ENCODE measurements at regions not wholly inside any gene's neighbourhood (a gene's known extent, or its start where the extent isn't known, plus 50 kb on each side); places are given as distances from the start of the nearest gene placed in this dataset.

DNA sequence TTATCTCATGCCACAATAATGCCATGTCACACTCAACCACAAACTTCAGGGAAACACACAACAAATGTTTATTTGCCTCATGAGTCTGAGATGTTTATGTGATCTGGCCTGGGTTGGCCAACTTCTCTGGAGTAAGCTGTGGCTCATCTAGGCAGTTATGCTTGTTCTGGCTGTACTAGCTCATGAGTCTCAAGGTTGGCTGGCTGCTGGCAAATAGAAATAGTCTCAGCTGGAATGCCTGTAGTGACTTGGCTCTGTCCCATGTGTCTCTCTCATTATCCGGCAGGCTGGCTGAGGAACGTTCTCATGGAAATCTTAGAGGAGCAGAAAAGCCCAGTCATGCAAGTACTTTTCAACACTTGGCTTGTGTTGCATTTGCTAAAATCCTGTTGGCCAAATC lies 234.9 kb upstream of the CDH2 start:
- 88% methylated on average over 2 of the region's 2 CpGs; no CpG with 5 or more reads in 1 of the 2 experiments for WGBS, 2 experiments (ENCODE audit: extremely low coverage in 1 of 2, insufficient coverage in 1 of 2, insufficient read length in 1 of 2, insufficient replicate concordance in 2 of 2, low coverage in 1 of 2, low lambda C conversion rate in 2 of 2, missing lambda C conversion rate in 1 of 2)
- H4K91ac ChIP-seq (replicated peaks; ENCODE audit: insufficient read length, low read length) = no peak overlapping the region
- TF ChIP-seq CEBPB (IDR thresholded peaks at IDR 0.05; ENCODE audit: low read depth, low read length) (no peak), NANOG (IDR thresholded peaks at IDR 0.05; ENCODE audit: insufficient read depth, low read depth, low read length, poor library complexity, severe bottlenecking) (no peak), CREB1 (IDR thresholded peaks at IDR 0.05) (no peak), RFX5 (IDR thresholded peaks at IDR 0.05; ENCODE audit: borderline replicate concordance, low read depth, low read length) (no peak), SIRT6 (IDR thresholded peaks at IDR 0.05; ENCODE audit: low read length) (no peak), BCL11A (IDR thresholded peaks at IDR 0.05; ENCODE audit: low read depth in 2 of 2, low read length in 2 of 2) (no peak), NRF1 (IDR thresholded peaks at IDR 0.05; ENCODE audit: low read depth, low read length) (no peak), SP2 (IDR thresholded peaks at IDR 0.05; ENCODE audit: low read length) (no peak), KDM5A (IDR thresholded peaks at IDR 0.05; ENCODE audit: low read length) (no peak), SAP30 (IDR thresholded peaks at IDR 0.05; ENCODE audit: insufficient read depth, insufficient replicate concordance, low read length) (no peak), SP4 (IDR thresholded peaks at IDR 0.05; ENCODE audit: low read length) (no peak), SRF (IDR thresholded peaks at IDR 0.05; ENCODE audit: low read depth, low read length) (no peak), TAF7 (optimal IDR thresholded peaks at IDR 0.05; ENCODE audit: borderline replicate concordance, low read depth, low read length) (no peak), CHD2 (IDR thresholded peaks at IDR 0.05; ENCODE audit: low read length) (no peak), BRCA1 (IDR thresholded peaks at IDR 0.05; ENCODE audit: low read depth, low read length) (no peak), EZH2 (IDR thresholded peaks at IDR 0.05; ENCODE audit: low read depth, low read length, severe bottlenecking) (no peak)
- TF ChIP-seq, protein P1, sequence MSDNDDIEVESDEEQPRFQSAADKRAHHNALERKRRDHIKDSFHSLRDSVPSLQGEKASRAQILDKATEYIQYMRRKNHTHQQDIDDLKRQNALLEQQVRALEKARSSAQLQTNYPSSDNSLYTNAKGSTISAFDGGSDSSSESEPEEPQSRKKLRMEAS (IDR thresholded peaks at IDR 0.05) = no peak

More for the DNA sequence above, 234.9 kb upstream of the CDH2 start:
- Histone ChIP-seq H2AFZ (ENCODE audit: low read length) (no peak overlapping the region), H3K79me1 (ENCODE audit: low read depth, low read length) (no peaks in the 10 kb centered on the region), H4K5ac (ENCODE audit: insufficient read length, low read depth, low read length) (no peak overlapping the region), H4K20me1 (replicated peaks in 1 of 2; ENCODE audit: control insufficient read depth in 1 of 2, insufficient read depth in 2 of 2, low read length in 2 of 2) (no peaks in the 10 kb centered on the region), H2BK12ac (ENCODE audit: low read depth, low read length) (no peak overlapping the region), H3K79me2 (ENCODE audit: control insufficient read depth in 1 of 2, insufficient read depth in 2 of 2, low read length in 2 of 2) (no peaks in the 10 kb centered on the region), H2BK120ac (replicated peaks; ENCODE audit: low read depth, low read length) (no peak overlapping the region), H2BK20ac (ENCODE audit: low read length) (no peak overlapping the region), H2BK5ac (ENCODE audit: low read depth, low read length) (no peak overlapping the region), H3K27ac (ENCODE audit: low read depth, low read length) (no peak overlapping the region), H3K14ac (ENCODE audit: insufficient read length) (no peak overlapping the region), H3K4me3 (ENCODE audit: extremely low read depth in 1 of 4, insufficient read depth in 2 of 4, low read depth in 3 of 4, low read length in 4 of 4) (no peak overlapping the region), H3K23ac (ENCODE audit: insufficient read length) (no peak overlapping the region), H4K8ac (ENCODE audit: extremely low read depth, insufficient read depth, low read length) (no peak overlapping the region), H3K4me1 (replicated peaks in 1 of 4; ENCODE audit: control insufficient read depth in 3 of 4, insufficient read depth in 4 of 4, low read length in 3 of 4) (no peaks in the 10 kb centered on the region), H2AK5ac (ENCODE audit: low read depth, low read length) (no peak overlapping the region), H3K23me2 (ENCODE audit: low read depth, low read length) (no peaks in the 10 kb centered on the region), H3K4me2 (ENCODE audit: insufficient read depth in 1 of 2, low read depth in 2 of 2, low read length in 2 of 2) (no peak overlapping the region), H3K36me3 (ENCODE audit: control insufficient read depth in 2 of 4, insufficient read depth in 4 of 4, low read length in 3 of 4) (no peaks in the 10 kb centered on the region), H3K56ac (replicated peaks; ENCODE audit: insufficient read length, low read depth, low read length) (no peak overlapping the region), H2BK15ac (ENCODE audit: low read length) (no peak overlapping the region), H3K9me3 (ENCODE audit: insufficient read depth in 2 of 2, low read depth in 1 of 2, low read length in 1 of 2) (no peaks in the 10 kb centered on the region), H3K9ac (replicated peaks in 1 of 4; ENCODE audit: extremely low read depth in 1 of 4, low read depth in 3 of 4, low read length in 3 of 4) (no peak overlapping the region), H3K27me3 (replicated peaks in 1 of 4; ENCODE audit: control insufficient read depth in 3 of 4, extremely low read depth in 1 of 4, insufficient read depth in 3 of 4, low read length in 3 of 4) (no peaks in the 10 kb centered on the region), H3K4ac (replicated peaks; ENCODE audit: insufficient read length, low read depth, low read length) (no peak overlapping the region), H3K18ac (ENCODE audit: extremely low read depth, low read length) (no peak overlapping the region)
- ChIA-PET POLR2A (ENCODE audit: partially characterized antibody) (no interaction called here), CTCF (ENCODE audit: partially characterized antibody) (no interaction called here)
- FAIRE-seq = no peak
- no peak for DNase-seq (ENCODE audit: low read depth in 1 of 2, low spot score in 2 of 2)
